Loucy (cell line): ENCODE measurements at regions not wholly inside any gene's neighbourhood (a gene's known extent, or its start where the extent isn't known, plus 50 kb on each side); places are given as distances from the start of the nearest gene placed in this dataset.

Experiments
- H2AFZ ChIP-seq: fragments of 200-600 bp; sonication (generic); 2 replicates; pipeline ENCODE4 v1.6.0; 2016; ENCODE audit warnings: antibody characterized with exemption, mild to moderate bottlenecking, low read length, moderate library complexity
- H3F3A ChIP-seq: fragments of 200-600 bp; 2 replicates; pipeline ENCODE4 v1.6.0; 2016; ENCODE audit warnings: antibody characterized with exemption, low read depth, mild to moderate bottlenecking
- H3K27me3 ChIP-seq: fragments of 200-600 bp; sonication (generic); 2 replicates; pipeline ENCODE4 v1.6.1; 2014; ENCODE audit warnings: low read length, mild to moderate bottlenecking; ENCODE audit not compliant: insufficient read depth, poor library complexity, severe bottlenecking
- H3K36me3 ChIP-seq: fragments of 200-600 bp; sonication (generic); 2 replicates; pipeline ENCODE4 v1.6.1; 2016; ENCODE audit warnings: low read length; ENCODE audit not compliant: insufficient read depth
- H3K4me1 ChIP-seq: fragments of 200-600 bp; sonication (generic); 2 replicates; pipeline ENCODE4 v1.5.1; 2014; ENCODE audit warnings: low read length, mild to moderate bottlenecking; ENCODE audit not compliant: insufficient read depth, poor library complexity, severe bottlenecking
- H3K4me2 ChIP-seq: fragments of 200-600 bp; sonication (generic); 2 replicates; pipeline ENCODE4 v1.6.0; 2014; ENCODE audit warnings: antibody characterized with exemption, low read length, low read depth, mild to moderate bottlenecking; ENCODE audit not compliant: poor library complexity, severe bottlenecking
- H3K4me3 ChIP-seq: fragments of 200-600 bp; sonication (generic); 2 replicates; pipeline ENCODE4 v1.5.1; 2014; ENCODE audit warnings: low read length, mild to moderate bottlenecking, mixed read lengths; ENCODE audit not compliant: poor library complexity, severe bottlenecking
- H3K79me2 ChIP-seq: fragments of 200-600 bp; sonication (generic); 2 replicates; pipeline ENCODE4 v1.6.1; 2014; ENCODE audit warnings: low read length; ENCODE audit not compliant: insufficient read depth
- H3K9ac ChIP-seq: fragments of 200-600 bp; sonication (generic); 2 replicates; pipeline ENCODE4 v1.6.0; 2014; ENCODE audit warnings: mild to moderate bottlenecking, low read depth, low read length, moderate library complexity; ENCODE audit not compliant: poor library complexity, severe bottlenecking
- H3K9me2 ChIP-seq: fragments of 200-600 bp; sonication (generic); replicated peaks from 2 replicates; pipeline ENCODE4 v1.6.1; 2016; ENCODE audit warnings: low read depth, low read length, mixed read lengths
- H3K9me3 ChIP-seq: fragments of 200-600 bp; sonication (generic); 2 replicates; pipeline ENCODE4 v1.6.1; 2014; ENCODE audit warnings: mild to moderate bottlenecking, antibody characterized with exemption, low read length, low read depth; ENCODE audit not compliant: insufficient read depth
- H4K20me1 ChIP-seq: fragments of 200-600 bp; sonication (generic); 2 replicates; pipeline ENCODE4 v1.6.0; 2014; ENCODE audit warnings: antibody characterized with exemption, low read length, mild to moderate bottlenecking; ENCODE audit not compliant: insufficient read depth, poor library complexity, severe bottlenecking
- CTCF ChIP-seq: fragments of 200-600 bp; sonication (generic); conservative IDR thresholded peaks from 2 replicates; pipeline ENCODE4 v1.5.1; 2014; ENCODE audit warnings: mild to moderate bottlenecking, antibody characterized with exemption, low read length
- EZH2phosphoT487 ChIP-seq: fragments of 200-600 bp; IDR thresholded peaks from 2 replicates; pipeline ENCODE4 v1.6.1; 2018; ENCODE audit warnings: antibody characterized with exemption, mild to moderate bottlenecking, moderate library complexity, borderline replicate concordance

GRCh38 chr18:45435810-45436209 lies 179.5 kb upstream of the SLC14A2 start:
- no peaks in the 10 kb centered on the region for H3K27me3 ChIP-seq
- H3K4me2 ChIP-seq = no peak overlapping the region
- no peaks in the 10 kb centered on the region for H3K79me2 ChIP-seq
- H3F3A ChIP-seq = no peaks in the 10 kb centered on the region
- no peak for TF ChIP-seq EZH2phosphoT487
- no peak for TF ChIP-seq CTCF
- peaks cover 8% of the 10 kb centered on the region for H3K4me1 ChIP-seq
- no peaks in the 10 kb centered on the region for H4K20me1 ChIP-seq
- no peaks in the 10 kb centered on the region for H3K9me3 ChIP-seq
- no peak overlapping the region for H3K9ac ChIP-seq
- no peak overlapping the region for H3K4me3 ChIP-seq
- no peak overlapping the region for H2AFZ ChIP-seq
- no peaks in the 10 kb centered on the region for H3K9me2 ChIP-seq
- H3K36me3 ChIP-seq = no peaks in the 10 kb centered on the region

GRCh38 chr18:45437366-45437765 lies 177.9 kb upstream of the SLC14A2 start:
- Histone ChIP-seq H3K9me2 (no peaks in the 10 kb centered on the region), H3K4me1 (peaks cover 8% of the 10 kb centered on the region), H3K36me3 (no peaks in the 10 kb centered on the region), H3K9ac (no peak overlapping the region), H3F3A (no peaks in the 10 kb centered on the region), H4K20me1 (no peaks in the 10 kb centered on the region), H3K79me2 (no peaks in the 10 kb centered on the region), H3K4me3 (no peak overlapping the region), H3K27me3 (no peaks in the 10 kb centered on the region), H3K9me3 (no peaks in the 10 kb centered on the region), H3K4me2 (no peak overlapping the region), H2AFZ (no peak overlapping the region)
- TF ChIP-seq EZH2phosphoT487 = no peak
- no peak for TF ChIP-seq CTCF

GRCh38 chr18:45439851-45440645 lies 175.2 kb upstream of the SLC14A2 start:
- Histone ChIP-seq H3K4me1 (peaks cover 8% of the 10 kb centered on the region), H3K79me2 (no peaks in the 10 kb centered on the region), H4K20me1 (no peaks in the 10 kb centered on the region), H3K4me2 (no peak overlapping the region), H2AFZ (no peak overlapping the region), H3K9me2 (no peaks in the 10 kb centered on the region), H3K9me3 (no peaks in the 10 kb centered on the region), H3K4me3 (no peak overlapping the region), H3K27me3 (no peaks in the 10 kb centered on the region), H3K9ac (no peak overlapping the region), H3K36me3 (no peaks in the 10 kb centered on the region), H3F3A (no peaks in the 10 kb centered on the region)
- TF ChIP-seq EZH2phosphoT487 = no peak
- TF ChIP-seq CTCF = no peak
